ENCODE measurements at regions not wholly inside any gene's neighbourhood (a gene's known extent, or its start where the extent isn't known, plus 50 kb on each side); places are given as distances from the start of the nearest gene placed in this dataset.

DNA sequence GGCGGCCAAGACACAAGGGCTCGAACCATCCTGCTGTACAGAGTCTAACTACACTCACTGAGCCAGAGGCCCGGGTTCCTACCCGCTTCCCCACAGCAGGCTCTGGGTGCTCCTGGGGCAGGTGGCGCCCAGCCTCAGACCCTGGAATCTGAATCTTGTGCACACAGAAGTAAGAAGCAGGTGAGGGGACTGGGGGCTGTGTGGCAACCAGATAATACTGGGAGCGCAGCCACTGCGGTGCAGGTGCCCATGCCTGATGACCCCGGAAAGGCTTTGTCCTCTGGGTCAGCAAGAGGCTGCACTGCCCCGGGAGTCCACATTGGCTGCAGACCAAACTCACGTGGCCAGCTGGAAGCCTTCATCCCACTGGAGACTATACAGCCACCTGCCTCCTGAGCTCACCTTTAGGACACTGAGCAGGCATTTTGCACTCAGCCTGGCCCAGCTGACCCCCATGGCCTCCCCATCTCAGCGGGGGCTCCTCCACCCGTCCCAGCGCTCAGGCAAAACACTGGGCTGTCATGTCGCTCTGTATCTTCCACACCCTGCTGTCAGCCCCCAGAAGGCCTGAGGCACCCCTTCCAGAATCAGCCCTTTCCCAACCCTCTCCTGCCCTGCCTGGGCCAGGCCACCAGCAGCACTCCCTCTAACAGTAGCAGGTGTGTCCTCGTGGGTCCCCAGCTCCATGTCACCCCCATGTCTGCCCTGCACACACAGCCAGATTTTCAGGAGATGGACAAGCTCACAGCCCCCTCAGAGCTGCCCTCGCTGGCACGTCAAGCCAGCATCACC, 101.0 kb upstream of the IQSEC1 start:
- no peak for DNase-seq (ENCODE audit: low spot score in 2 of 2)
- 80 to 87% methylated on average over 13 to 17 of the region's 17 CpGs for WGBS, 2 donors
- no peak overlapping the region for H3K27ac ChIP-seq
- no peaks in the 10 kb centered on the region for H3K27me3 ChIP-seq
- no peaks in the 10 kb centered on the region for H3K36me3 ChIP-seq
- TF ChIP-seq POLR2A (IDR thresholded peaks at IDR 0.05) (no peak), EP300 (IDR thresholded peaks at IDR 0.05) (no peak), CTCF (IDR thresholded peaks at IDR 0.05) (no peak)
- peaks cover 0 to 23% (median 4%) of the 10 kb centered on the region in 4 donors for H3K9me3 ChIP-seq
- H3K4me1 ChIP-seq: no peaks in the 10 kb centered on the region
- no peak overlapping the region for H3K4me3 ChIP-seq

- Histone ChIP-seq H3K27ac (no peak overlapping the region), H3K27me3 (no peaks in the 10 kb centered on the region), H3K36me3 (no peaks in the 10 kb centered on the region), H3K9me3 (peaks cover 0 to 17% (median 0%) of the 10 kb centered on the region in 4 donors), H3K4me1 (no peaks in the 10 kb centered on the region), H3K4me3 (no peak overlapping the region)
- WGBS, 2 donors: 57 to 75% methylated on average over 2 of the region's 6 CpGs
- DNase-seq (ENCODE audit: low spot score in 2 of 2): no peak
- no peak for TF ChIP-seq CTCF (IDR thresholded peaks at IDR 0.05)
- TF ChIP-seq EP300 (IDR thresholded peaks at IDR 0.05): no peak
- TF ChIP-seq POLR2A (IDR thresholded peaks at IDR 0.05): no peak
These were observed 100.0 kb upstream of the IQSEC1 start for GRCh38 chr3:13173186-13173585.

- DNase-seq (ENCODE audit: low spot score in 2 of 2): no peak
- H3K27ac ChIP-seq: no peak overlapping the region
- no peak for TF ChIP-seq EP300 (IDR thresholded peaks at IDR 0.05)
- 59 to 76% methylated on average over 5 to 7 of the region's 7 CpGs for WGBS, 2 donors
- no peaks in the 10 kb centered on the region for H3K4me1 ChIP-seq
- H3K36me3 ChIP-seq: no peaks in the 10 kb centered on the region
- no peaks in the 10 kb centered on the region for H3K27me3 ChIP-seq
- H3K4me3 ChIP-seq: no peak overlapping the region
- peaks cover 0 to 12% (median 0%) of the 10 kb centered on the region in 4 donors for H3K9me3 ChIP-seq
These were observed 99.4 kb upstream of the IQSEC1 start for GRCh38 chr3:13172644-13173013.

DNA sequence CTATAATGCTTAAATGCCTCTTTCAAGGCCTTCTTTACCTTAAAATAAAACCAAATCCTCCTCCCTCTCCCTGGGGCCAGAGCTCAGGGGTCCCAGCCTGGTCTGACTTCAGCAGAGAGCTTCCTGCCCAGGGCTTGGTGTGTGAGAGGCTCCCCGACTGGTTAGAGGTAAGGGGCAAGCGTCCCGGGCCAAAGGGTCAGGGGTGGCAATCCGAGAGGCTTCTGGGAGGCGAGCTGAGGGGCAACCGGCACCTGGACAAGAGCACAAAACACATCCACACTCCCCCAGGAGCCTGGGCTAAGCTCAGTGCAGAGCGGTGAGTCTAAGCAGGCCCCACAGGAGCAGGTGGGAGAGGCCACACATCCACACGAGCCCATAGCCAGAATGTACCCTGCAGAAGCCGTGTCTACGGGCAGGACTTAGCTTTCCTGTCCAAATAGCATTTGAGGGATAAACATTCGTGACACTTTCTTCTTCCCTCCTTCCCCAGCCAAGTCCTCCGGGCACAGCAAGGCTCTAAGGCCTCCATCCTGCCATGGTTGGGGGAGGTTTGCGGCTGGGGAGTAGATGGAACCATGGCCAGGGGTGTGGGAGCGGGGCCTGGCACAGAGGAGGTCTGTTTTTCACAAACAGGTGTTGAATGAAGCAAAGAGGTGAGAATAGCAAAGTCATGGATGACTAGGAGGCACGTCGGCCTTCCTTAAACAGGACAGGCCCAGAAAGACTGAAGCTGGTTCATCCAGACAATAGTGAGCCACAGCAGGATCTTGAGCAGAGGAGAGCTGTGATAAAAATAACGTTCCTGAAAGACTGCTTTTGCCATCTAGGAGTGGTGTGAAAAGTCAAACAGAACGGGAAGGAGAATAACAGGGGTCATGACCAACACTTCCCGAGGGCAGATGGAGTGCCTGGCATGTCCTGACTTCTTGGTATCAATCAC, 98.7 kb upstream of the IQSEC1 start:
- TF ChIP-seq EP300 (IDR thresholded peaks at IDR 0.05) (no peak), CTCF (IDR thresholded peaks at IDR 0.05) (no peak), POLR2A (IDR thresholded peaks at IDR 0.05) (no peak)
- Histone ChIP-seq H3K4me1 (no peaks in the 10 kb centered on the region), H3K4me3 (no peak overlapping the region), H3K27ac (no peak overlapping the region), H3K9me3 (peaks cover 0 to 12% (median 0%) of the 10 kb centered on the region in 4 donors), H3K27me3 (no peaks in the 10 kb centered on the region), H3K36me3 (no peaks in the 10 kb centered on the region)
- WGBS, 2 donors: 73 to 74% methylated on average over 19 of the region's 19 CpGs
- DNase-seq (ENCODE audit: low spot score in 2 of 2): no peak

DNA sequence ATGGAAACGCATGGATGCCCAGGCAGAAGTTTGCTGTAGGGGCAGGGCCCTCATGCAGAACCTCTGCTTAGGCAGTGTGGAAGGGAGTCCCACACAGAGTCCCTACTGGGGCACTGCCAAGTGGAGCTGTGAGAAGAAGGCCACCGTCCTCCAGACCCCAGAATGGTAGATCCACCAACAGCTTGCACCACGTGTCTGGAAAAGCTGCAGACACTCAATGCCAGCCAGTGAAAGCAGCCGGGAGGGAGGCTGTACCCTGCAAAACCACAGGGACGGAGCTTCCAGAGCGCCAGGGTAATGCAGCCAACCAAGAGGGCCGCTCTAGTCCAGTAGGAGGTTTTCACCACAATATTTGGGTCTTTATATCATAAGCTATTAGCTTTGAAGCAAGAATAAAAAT, 97.1 kb upstream of the IQSEC1 start:
- Histone ChIP-seq H3K36me3 (no peaks in the 10 kb centered on the region), H3K4me3 (no peak overlapping the region), H3K9me3 (peaks cover 0 to 12% (median 0%) of the 10 kb centered on the region in 4 donors), H3K27me3 (no peaks in the 10 kb centered on the region), H3K27ac (no peak overlapping the region), H3K4me1 (no peaks in the 10 kb centered on the region)
- DNase-seq (ENCODE audit: low spot score in 2 of 2): no peak
- TF ChIP-seq POLR2A (IDR thresholded peaks at IDR 0.05): no peak
- no peak for TF ChIP-seq CTCF (IDR thresholded peaks at IDR 0.05)
- TF ChIP-seq EP300 (IDR thresholded peaks at IDR 0.05): no peak
- 71 to 76% methylated on average over 7 of the region's 7 CpGs for WGBS, 2 donors
